Right lobe of liver (tissue), 4 donors: ENCODE measurements at regions not wholly inside any gene's neighbourhood (a gene's known extent, or its start where the extent isn't known, plus 50 kb on each side); places are given as distances from the start of the nearest gene placed in this dataset.

Source experiments
- CTCF ChIP-seq, 4 donors: fragments of 200-600 bp in 3 of 4; fragments of 450-650 bp in 1 of 4; IDR thresholded peaks; one replicate each; pipeline versions ENCODE4 v1.5.1 to v1.8.0; 2016 to 2022; ENCODE audit warnings: antibody characterized with exemption in 4 of 4, mild to moderate bottlenecking in 2 of 4
- POLR2A ChIP-seq: fragments of 450-650 bp; IDR thresholded peaks from one replicate; pipeline ENCODE4 v1.6.1; 2017; ENCODE audit warnings: antibody characterized with exemption, mild to moderate bottlenecking
- donor health status: DM: no; HTN: no; CAD: no.
- donor health status: DM: no; HTN: no; CAD: no.
- donor health status: DM: no; HTN: yes; CAD: no.

GRCh38 chr4:105092356-105092755, 54.3 kb upstream of the TET2 start:
- TF ChIP-seq CTCF (IDR thresholded peaks at IDR 0.05) (no peak), POLR2A (no peak)
